ENCODE measurements at regions not wholly inside any gene's neighbourhood (a gene's known extent, or its start where the extent isn't known, plus 50 kb on each side); places are given as distances from the start of the nearest gene placed in this dataset.

- Histone ChIP-seq H2AFZ (no peak overlapping the region), H3K9me2 (ENCODE audit: insufficient read depth) (no peaks in the 10 kb centered on the region), H3K4me2 (ENCODE audit: unreplicated experiment) (no peak overlapping the region), H3F3A (ENCODE audit: insufficient read depth) (no peaks in the 10 kb centered on the region), H3K27ac (no peak overlapping the region), H3K27me3 (replicated peaks; ENCODE audit: insufficient read depth) (peaks cover 24% of the 10 kb centered on the region), H3K4me1 (ENCODE audit: insufficient read depth) (no peaks in the 10 kb centered on the region), H3K9ac (no peak overlapping the region), H3K79me2 (ENCODE audit: insufficient read depth) (no peaks in the 10 kb centered on the region), H4K20me1 (ENCODE audit: insufficient read depth) (no peaks in the 10 kb centered on the region), H3K9me3 (ENCODE audit: low read depth) (no peaks in the 10 kb centered on the region), H3K4me3 (no peak overlapping the region), H3K36me3 (ENCODE audit: low read depth) (no peaks in the 10 kb centered on the region)
- TF ChIP-seq EZH2phosphoT487 (IDR thresholded peaks at IDR 0.05; ENCODE audit: insufficient read depth, low read depth): no peak
- no peak for TF ChIP-seq EZH2 (IDR thresholded peaks at IDR 0.05; ENCODE audit: insufficient read depth, poor library complexity, severe bottlenecking)
- no peak for DNase-seq
- 11% methylated on average over 3 of the region's 3 CpGs; no CpG with 5 or more reads in 1 of the 2 experiments for WGBS, 2 experiments (ENCODE audit: low coverage in 1 of 2, low lambda C conversion rate in 2 of 2, missing lambda C conversion rate in 2 of 2)
- in situ Hi-C loops (cut with MboI): no loop called here
Measured at GRCh38 chr2:119073213-119073612, 85.3 kb downstream of the C1QL2 start.

GRCh38 chr2:119071476-119071875 is 87.1 kb downstream of the C1QL2 start:
- H3K79me2 ChIP-seq (ENCODE audit: insufficient read depth): no peaks in the 10 kb centered on the region
- H3F3A ChIP-seq (ENCODE audit: insufficient read depth): no peaks in the 10 kb centered on the region; the same call in 1 of the 2 replicates
- H3K27ac ChIP-seq: no peak overlapping the region
- WGBS, 2 experiments (ENCODE audit: low coverage in 1 of 2, low lambda C conversion rate in 2 of 2, missing lambda C conversion rate in 2 of 2): 13% methylated on average over 1 of the region's 1 CpG
- no peak overlapping the region for H3K9ac ChIP-seq
- in situ Hi-C loops (cut with MboI): no loop called here
- H3K27me3 ChIP-seq (replicated peaks; ENCODE audit: insufficient read depth): peaks cover 19% of the 10 kb centered on the region
- H4K20me1 ChIP-seq (ENCODE audit: insufficient read depth): no peaks in the 10 kb centered on the region
- H2AFZ ChIP-seq: no peak overlapping the region
- no peak overlapping the region for H3K4me2 ChIP-seq (ENCODE audit: unreplicated experiment)
- H3K9me3 ChIP-seq (ENCODE audit: low read depth): no peaks in the 10 kb centered on the region
- no peak for DNase-seq
- H3K4me3 ChIP-seq: no peak overlapping the region
- no peaks in the 10 kb centered on the region for H3K36me3 ChIP-seq (ENCODE audit: low read depth)
- TF ChIP-seq EZH2 (IDR thresholded peaks at IDR 0.05; ENCODE audit: insufficient read depth, poor library complexity, severe bottlenecking) (no peak), EZH2phosphoT487 (IDR thresholded peaks at IDR 0.05; ENCODE audit: insufficient read depth, low read depth) (no peak)
- H3K4me1 ChIP-seq (ENCODE audit: insufficient read depth): no peaks in the 10 kb centered on the region
- H3K9me2 ChIP-seq (ENCODE audit: insufficient read depth): no peaks in the 10 kb centered on the region

GRCh38 chr2:119069781-119070180 is 88.8 kb downstream of the C1QL2 start:
- Histone ChIP-seq H3K27me3 (replicated peaks; ENCODE audit: insufficient read depth) (peaks cover 19% of the 10 kb centered on the region), H3K4me1 (ENCODE audit: insufficient read depth) (no peaks in the 10 kb centered on the region), H3K27ac (no peak overlapping the region), H3K4me2 (ENCODE audit: unreplicated experiment) (no peak overlapping the region), H3K9me3 (ENCODE audit: low read depth) (no peaks in the 10 kb centered on the region), H2AFZ (no peak overlapping the region), H3F3A (ENCODE audit: insufficient read depth) (no peaks in the 10 kb centered on the region; the same call in 1 of the 2 replicates), H3K4me3 (no peak overlapping the region), H3K36me3 (ENCODE audit: low read depth) (no peaks in the 10 kb centered on the region), H3K9ac (no peak overlapping the region), H4K20me1 (ENCODE audit: insufficient read depth) (no peaks in the 10 kb centered on the region), H3K79me2 (ENCODE audit: insufficient read depth) (no peaks in the 10 kb centered on the region), H3K9me2 (ENCODE audit: insufficient read depth) (no peaks in the 10 kb centered on the region)
- no peak for DNase-seq
- in situ Hi-C loops (cut with MboI): no loop called here
- TF ChIP-seq EZH2phosphoT487 (IDR thresholded peaks at IDR 0.05; ENCODE audit: insufficient read depth, low read depth): no peak
- TF ChIP-seq EZH2 (IDR thresholded peaks at IDR 0.05; ENCODE audit: insufficient read depth, poor library complexity, severe bottlenecking): no peak
- 26 to 27% methylated on average over 8 of the region's 8 CpGs for WGBS, 2 experiments (ENCODE audit: low coverage in 1 of 2, low lambda C conversion rate in 2 of 2, missing lambda C conversion rate in 2 of 2)

- WGBS, 2 experiments (ENCODE audit: low coverage in 1 of 2, low lambda C conversion rate in 2 of 2, missing lambda C conversion rate in 2 of 2): 34 to 47% methylated on average over 7 of the region's 7 CpGs
- H3K9me2 ChIP-seq (ENCODE audit: insufficient read depth): no peaks in the 10 kb centered on the region
- no peaks in the 10 kb centered on the region for H3K9me3 ChIP-seq (ENCODE audit: low read depth)
- no peaks in the 10 kb centered on the region for H3K79me2 ChIP-seq (ENCODE audit: insufficient read depth)
- H3K4me1 ChIP-seq (ENCODE audit: insufficient read depth): no peaks in the 10 kb centered on the region
- DNase-seq: no peak
- H3K27ac ChIP-seq: no peak overlapping the region
- no peaks in the 10 kb centered on the region for H3K36me3 ChIP-seq (ENCODE audit: low read depth)
- H3K9ac ChIP-seq: no peak overlapping the region
- in situ Hi-C loops (cut with MboI): no loop called here
- H3F3A ChIP-seq (ENCODE audit: insufficient read depth): no peaks in the 10 kb centered on the region; the same call in 1 of the 2 replicates
- H2AFZ ChIP-seq: no peak overlapping the region
- H3K4me2 ChIP-seq (ENCODE audit: unreplicated experiment): no peak overlapping the region
- TF ChIP-seq EZH2 (IDR thresholded peaks at IDR 0.05; ENCODE audit: insufficient read depth, poor library complexity, severe bottlenecking) (no peak), EZH2phosphoT487 (IDR thresholded peaks at IDR 0.05; ENCODE audit: insufficient read depth, low read depth) (no peak)
- H3K27me3 ChIP-seq (replicated peaks; ENCODE audit: insufficient read depth): peaks cover 19% of the 10 kb centered on the region
- no peak overlapping the region for H3K4me3 ChIP-seq
- H4K20me1 ChIP-seq (ENCODE audit: insufficient read depth): no peaks in the 10 kb centered on the region
Measured at GRCh38 chr2:119068154-119068725, 90.3 kb downstream of the C1QL2 start.

All from GM23248 (cell line).